DOHH2 (cell line): ENCODE measurements at regions not wholly inside any gene's neighbourhood (a gene's known extent, or its start where the extent isn't known, plus 50 kb on each side); places are given as distances from the start of the nearest gene placed in this dataset.

Source experiments
- H3F3A ChIP-seq: fragments of 200-600 bp; sonication (generic), shearing (Covaris generic); 2 replicates; pipeline ENCODE4 v1.6.0; 2016; ENCODE audit warnings: antibody characterized with exemption, mild to moderate bottlenecking; ENCODE audit not compliant: control insufficient read depth, insufficient read depth
- H3K27ac ChIP-seq: fragments of 200-600 bp; sonication (generic); 2 replicates; pipeline ENCODE4 v1.5.1; 2014; ENCODE audit warnings: low read depth, mild to moderate bottlenecking, low read length, moderate library complexity
- H3K27me3 ChIP-seq: fragments of 200-600 bp; sonication (generic); 2 replicates; pipeline ENCODE4 v1.6.1; 2014; ENCODE audit warnings: mild to moderate bottlenecking, low read length, mixed read lengths; ENCODE audit not compliant: control insufficient read depth
- H3K36me3 ChIP-seq: fragments of 200-600 bp; sonication (generic); 2 replicates; pipeline ENCODE4 v1.6.1; 2014; ENCODE audit warnings: mild to moderate bottlenecking, low read length, moderate library complexity, mixed read lengths; ENCODE audit not compliant: control insufficient read depth
- H3K4me1 ChIP-seq: fragments of 200-600 bp; sonication (generic); 2 replicates; pipeline ENCODE4 v1.6.1; 2014; ENCODE audit warnings: mild to moderate bottlenecking, low read length, mixed read lengths; ENCODE audit not compliant: control insufficient read depth
- H3K4me2 ChIP-seq: fragments of 200-600 bp; sonication (generic); 2 replicates; pipeline ENCODE4 v1.6.0; 2014; ENCODE audit warnings: mild to moderate bottlenecking, low read length, moderate library complexity
- H3K4me3 ChIP-seq: fragments of 200-600 bp; sonication (generic); 2 replicates; pipeline ENCODE4 v1.5.1; 2014; ENCODE audit warnings: mild to moderate bottlenecking, low read length, mixed read lengths
- H3K79me2 ChIP-seq: fragments of 200-600 bp; sonication (generic); 2 replicates; pipeline ENCODE4 v1.6.1; 2014; ENCODE audit warnings: mild to moderate bottlenecking, low read length, mixed read lengths; ENCODE audit not compliant: control insufficient read depth
- H3K9me2 ChIP-seq: fragments of 200-600 bp; sonication (generic); replicated peaks from 2 replicates; pipeline ENCODE4 v1.6.1; 2014; ENCODE audit warnings: mild to moderate bottlenecking, low read length, mixed read lengths; ENCODE audit not compliant: control insufficient read depth
- H3K9me3 ChIP-seq: fragments of 200-600 bp; sonication (generic); 2 replicates; pipeline ENCODE4 v1.6.1; 2014; ENCODE audit warnings: antibody characterized with exemption, low read length, mixed read lengths; ENCODE audit not compliant: control insufficient read depth, insufficient read depth
- H4K20me1 ChIP-seq: fragments of 200-600 bp; sonication (generic); 2 replicates; pipeline ENCODE4 v1.6.0; 2014; ENCODE audit warnings: low read depth, mild to moderate bottlenecking, antibody characterized with exemption, low read length, moderate library complexity; ENCODE audit not compliant: control insufficient read depth, insufficient read depth
- EZH2phosphoT487 ChIP-seq: fragments of 200-600 bp; sonication (generic); IDR thresholded peaks from 2 replicates; pipeline ENCODE4 v1.6.1; 2017; ENCODE audit warnings: borderline replicate concordance, mild to moderate bottlenecking, antibody characterized with exemption, low read length, moderate library complexity, mixed read lengths
- TF ChIP-seq, protein P1 (sequence below): fragments of 200-600 bp; sonication (generic); IDR thresholded peaks from one replicate; pipeline ENCODE4 v1.5.1; 2014; ENCODE audit warnings: antibody characterized with exemption, mild to moderate bottlenecking, low read depth, low read length; ENCODE audit not compliant: poor library complexity, severe bottlenecking

DNA sequence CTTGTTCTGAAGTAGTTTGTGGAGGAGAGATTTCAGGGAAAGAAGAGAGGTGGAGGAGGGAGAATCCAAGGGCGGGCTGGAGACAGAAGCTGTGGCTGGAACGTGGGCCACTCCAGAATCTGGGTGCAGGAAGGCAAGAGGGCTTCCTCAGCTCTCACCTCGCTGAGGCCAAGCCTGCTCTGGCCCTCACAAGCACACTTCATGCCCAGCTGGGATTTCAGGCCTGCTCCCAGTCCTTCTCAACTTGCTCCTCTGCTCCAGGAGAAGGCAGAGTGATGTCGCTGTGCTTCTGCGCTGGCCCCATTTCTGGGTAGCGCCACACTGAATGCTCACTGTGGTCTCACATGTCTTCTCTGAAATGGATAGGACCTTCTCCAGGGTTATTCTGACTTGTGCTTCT is 328.8 kb downstream of the FGF9 start:
- no peaks in the 10 kb centered on the region for H4K20me1 ChIP-seq
- peaks cover 7% of the 10 kb centered on the region; the same call in 1 of the 2 replicates for H3K9me3 ChIP-seq
- no peaks in the 10 kb centered on the region for H3K4me1 ChIP-seq
- H3K27ac ChIP-seq: no peak overlapping the region
- H3K79me2 ChIP-seq: no peaks in the 10 kb centered on the region
- no peak for TF ChIP-seq EZH2phosphoT487
- TF ChIP-seq, protein P1, sequence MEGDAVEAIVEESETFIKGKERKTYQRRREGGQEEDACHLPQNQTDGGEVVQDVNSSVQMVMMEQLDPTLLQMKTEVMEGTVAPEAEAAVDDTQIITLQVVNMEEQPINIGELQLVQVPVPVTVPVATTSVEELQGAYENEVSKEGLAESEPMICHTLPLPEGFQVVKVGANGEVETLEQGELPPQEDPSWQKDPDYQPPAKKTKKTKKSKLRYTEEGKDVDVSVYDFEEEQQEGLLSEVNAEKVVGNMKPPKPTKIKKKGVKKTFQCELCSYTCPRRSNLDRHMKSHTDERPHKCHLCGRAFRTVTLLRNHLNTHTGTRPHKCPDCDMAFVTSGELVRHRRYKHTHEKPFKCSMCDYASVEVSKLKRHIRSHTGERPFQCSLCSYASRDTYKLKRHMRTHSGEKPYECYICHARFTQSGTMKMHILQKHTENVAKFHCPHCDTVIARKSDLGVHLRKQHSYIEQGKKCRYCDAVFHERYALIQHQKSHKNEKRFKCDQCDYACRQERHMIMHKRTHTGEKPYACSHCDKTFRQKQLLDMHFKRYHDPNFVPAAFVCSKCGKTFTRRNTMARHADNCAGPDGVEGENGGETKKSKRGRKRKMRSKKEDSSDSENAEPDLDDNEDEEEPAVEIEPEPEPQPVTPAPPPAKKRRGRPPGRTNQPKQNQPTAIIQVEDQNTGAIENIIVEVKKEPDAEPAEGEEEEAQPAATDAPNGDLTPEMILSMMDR: no peak
- H3K4me2 ChIP-seq: no peak overlapping the region
- no peaks in the 10 kb centered on the region for H3K9me2 ChIP-seq
- H3K4me3 ChIP-seq: no peak overlapping the region
- H3K27me3 ChIP-seq: no peaks in the 10 kb centered on the region
- no peaks in the 10 kb centered on the region for H3F3A ChIP-seq
- no peaks in the 10 kb centered on the region for H3K36me3 ChIP-seq

DNA sequence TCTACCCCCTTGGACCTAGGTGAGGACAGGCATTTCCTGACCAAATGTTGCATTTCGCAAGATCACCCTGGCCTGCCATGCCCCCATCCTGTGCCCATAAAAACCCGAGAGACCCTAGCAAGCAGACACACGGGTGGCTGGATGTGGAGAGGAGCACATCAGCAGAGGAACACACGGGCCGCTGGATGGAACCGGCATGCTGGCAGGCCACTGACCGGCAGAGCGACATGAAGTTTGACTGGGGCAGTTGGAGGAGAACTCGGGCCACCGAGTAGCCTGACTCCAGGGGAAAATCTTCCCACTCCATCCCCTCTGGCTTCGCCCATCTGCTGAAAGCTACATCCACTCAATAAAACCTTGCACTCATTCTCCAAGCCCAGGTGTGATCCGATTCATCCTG is 329.3 kb downstream of the FGF9 start:
- Histone ChIP-seq H3K9me3 (peaks cover 7% of the 10 kb centered on the region; the same call in 1 of the 2 replicates), H3K27me3 (no peaks in the 10 kb centered on the region)

DNA sequence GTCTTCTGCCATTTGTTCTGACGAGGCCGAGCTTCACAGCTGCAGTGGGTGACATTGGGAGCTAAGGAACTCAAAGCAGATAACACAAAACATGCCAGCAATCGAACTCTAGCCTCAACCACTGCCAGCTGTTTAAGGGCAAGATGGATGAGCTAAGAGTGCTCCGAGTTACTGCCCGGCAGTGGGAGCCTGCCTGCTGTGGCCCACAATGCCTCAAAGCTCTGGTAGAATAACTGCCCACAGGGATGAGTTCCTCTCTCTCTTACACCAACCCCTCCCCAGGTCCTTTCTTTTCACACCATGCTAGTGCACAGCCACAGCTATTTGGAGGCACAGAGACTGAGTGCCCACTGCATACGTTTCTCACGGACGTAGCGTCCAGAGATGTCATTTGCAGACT is 330.5 kb downstream of the FGF9 start:
- H3K4me3 ChIP-seq: no peak overlapping the region
- TF ChIP-seq, protein P1: no peak
- TF ChIP-seq EZH2phosphoT487: no peak

More for the DNA sequence above, 329.3 kb downstream of the FGF9 start:
- Histone ChIP-seq H3K27ac (no peak overlapping the region), H4K20me1 (no peaks in the 10 kb centered on the region), H3K36me3 (no peaks in the 10 kb centered on the region), H3K4me2 (no peak overlapping the region), H3F3A (no peaks in the 10 kb centered on the region), H3K9me2 (no peaks in the 10 kb centered on the region), H3K4me1 (no peaks in the 10 kb centered on the region), H3K79me2 (no peaks in the 10 kb centered on the region), H3K4me3 (no peak overlapping the region)
- no peak for TF ChIP-seq EZH2phosphoT487
- TF ChIP-seq, protein P1: no peak

DNA sequence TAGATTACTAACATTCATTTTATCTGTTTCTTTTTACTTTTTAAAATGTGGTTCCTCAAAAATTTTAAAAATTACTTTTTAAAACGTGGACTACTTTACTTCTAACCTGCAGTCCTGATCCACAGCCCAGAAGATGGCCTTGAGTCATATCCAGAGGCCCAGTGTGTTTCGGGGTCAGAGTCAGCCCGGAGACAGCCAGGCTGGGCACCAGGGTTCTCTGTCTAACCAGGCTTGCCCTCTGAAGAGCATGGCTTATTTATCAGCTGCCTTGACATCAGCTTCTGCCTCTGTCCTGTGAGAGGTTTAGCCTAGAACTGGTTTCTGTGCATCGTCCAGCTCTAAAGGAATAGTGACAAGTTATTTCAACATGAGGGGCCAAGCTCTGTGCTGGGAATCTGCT is 332.0 kb downstream of the FGF9 start:
- H3K27me3 ChIP-seq: no peaks in the 10 kb centered on the region
- H4K20me1 ChIP-seq: no peaks in the 10 kb centered on the region
- no peaks in the 10 kb centered on the region for H3K9me2 ChIP-seq
- H3K27ac ChIP-seq: no peak overlapping the region
- no peak overlapping the region for H3K4me3 ChIP-seq
- no peaks in the 10 kb centered on the region for H3K36me3 ChIP-seq
- no peaks in the 10 kb centered on the region for H3K4me1 ChIP-seq
- no peaks in the 10 kb centered on the region for H3K79me2 ChIP-seq
- no peak overlapping the region for H3K4me2 ChIP-seq
- no peaks in the 10 kb centered on the region for H3F3A ChIP-seq
- TF ChIP-seq, protein P1: no peak
- no peak for TF ChIP-seq EZH2phosphoT487
- H3K9me3 ChIP-seq: peaks cover 7% of the 10 kb centered on the region; the same call in 1 of the 2 replicates

More for the DNA sequence above, 330.5 kb downstream of the FGF9 start:
- Histone ChIP-seq H3K9me3 (peaks cover 7% of the 10 kb centered on the region; the same call in 1 of the 2 replicates), H3K79me2 (no peaks in the 10 kb centered on the region), H3K4me1 (no peaks in the 10 kb centered on the region), H3F3A (no peaks in the 10 kb centered on the region), H3K27me3 (no peaks in the 10 kb centered on the region), H3K4me2 (no peak overlapping the region), H3K27ac (no peak overlapping the region), H4K20me1 (no peaks in the 10 kb centered on the region), H3K9me2 (no peaks in the 10 kb centered on the region), H3K36me3 (no peaks in the 10 kb centered on the region)
